ENCODE measurements at regions not wholly inside any gene's neighbourhood (a gene's known extent, or its start where the extent isn't known, plus 50 kb on each side); places are given as distances from the start of the nearest gene placed in this dataset.

GRCh38 chr16:59907611-59908010, 1173.5 kb upstream of the GOT2 start (continued):
- TF ChIP-seq RERE (CRISPR knock-in tag; IDR thresholded peaks at IDR 0.05; ENCODE audit: low read depth) = no peak
- TF ChIP-seq ZNF136 (CRISPR knock-in tag; IDR thresholded peaks at IDR 0.05; ENCODE audit: low read depth) = no peak
- no peak for TF ChIP-seq ZFY (CRISPR knock-in tag; IDR thresholded peaks at IDR 0.05)
- no peak for TF ChIP-seq ARHGAP35 (CRISPR knock-in tag; IDR thresholded peaks at IDR 0.05; ENCODE audit: borderline replicate concordance)

GRCh38 chr16:59905606-59906005, 1171.5 kb upstream of the GOT2 start:
- Histone ChIP-seq H3K9ac (ENCODE audit: insufficient read depth, low read depth, low read length) (no peak overlapping the region), H3K4me3 (replicated peaks in 1 of 3; ENCODE audit: insufficient read depth in 1 of 3, low read depth in 2 of 3, low read length in 3 of 3) (no peak overlapping the region), H3K79me2 (ENCODE audit: insufficient read depth, low read length) (no peaks in the 10 kb centered on the region), H3K9me3 (ENCODE audit: low read length) (peaks cover 37% of the 10 kb centered on the region), H4K20me1 (ENCODE audit: insufficient read depth, low read length) (no peaks in the 10 kb centered on the region), H3K36me3 (replicated peaks in 1 of 2; ENCODE audit: control insufficient read depth in 1 of 2, insufficient read depth in 2 of 2, low read length in 2 of 2) (no peaks in the 10 kb centered on the region), H2AFZ (ENCODE audit: low read length) (no peak overlapping the region), H3K4me2 (ENCODE audit: low read depth, low read length) (no peak overlapping the region), H3K27me3 (ENCODE audit: control insufficient read depth in 1 of 2, insufficient read depth in 2 of 2, low read length in 2 of 2) (no peaks in the 10 kb centered on the region), H3K4me1 (ENCODE audit: insufficient read depth, low read length) (no peaks in the 10 kb centered on the region), H3K27ac (ENCODE audit: extremely low read length, insufficient read depth, low read length) (no peak overlapping the region)
- CTCF ChIA-PET (ENCODE audit: low intra/inter-chr PET ratio, low total read pairs) = no interaction called here
- intact Hi-C loops (cut with micrococcal nuclease; ENCODE audit: unreplicated experiment) (no loop called here), in situ Hi-C loops (cut with HindIII; ENCODE audit: extremely low pct_ligation_motif_present, low pct_unique_long_range_greater_than_20kb) (no loop called here)
- FAIRE-seq (no peak), DNase-seq (ENCODE audit: low spot score) (no peak), ATAC-seq (no peak)
- POLR2A ChIA-PET = no interaction called here
- no TSS peak for BruUV-seq (replicated peaks)
- WGBS (ENCODE audit: low lambda C conversion rate) = 13% methylated on average over 6 of the region's 6 CpGs
- TF ChIP-seq SKIL (CRISPR knock-in tag; IDR thresholded peaks at IDR 0.05; ENCODE audit: borderline replicate concordance) (no peak), PCBP2 (optimal IDR thresholded peaks at IDR 0.05; ENCODE audit: low read depth, low read length, poor library complexity, severe bottlenecking) (no peak), ZNF337 (CRISPR knock-in tag; IDR thresholded peaks at IDR 0.05; ENCODE audit: borderline replicate concordance, low read depth) (no peak), ZXDC (CRISPR knock-in tag; IDR thresholded peaks at IDR 0.05) (no peak), E2F2 (CRISPR knock-in tag; IDR thresholded peaks at IDR 0.05; ENCODE audit: borderline replicate concordance) (no peak), TERF1 (CRISPR knock-in tag; IDR thresholded peaks at IDR 0.05) (no peak)

All from HepG2 (cell line).